HT1080 (cell line): ENCODE measurements at regions not wholly inside any gene's neighbourhood (a gene's known extent, or its start where the extent isn't known, plus 50 kb on each side); places are given as distances from the start of the nearest gene placed in this dataset.
"Not testable (repeated sequence)": the region's sequence is repeated elsewhere in the genome, so short reads cannot be mapped to it uniquely, and the experiment has no call there.

Experiments used
- DNase-seq: peaks from one replicate; pipeline ENCODE4 v3.0.0-alpha.2; 2015; ENCODE audit warnings: low read depth

GRCh38 chr7:112669306-112669705, 120.9 kb downstream of the TMEM168 start:
- peak; percentile 66 for DNase-seq

- DNase-seq = no peak
Measured at GRCh38 chr7:112670193-112670592, 120.0 kb downstream of the TMEM168 start.

GRCh38 chr7:112678626-112679025, 111.6 kb downstream of the TMEM168 start:
- no peak for DNase-seq

- DNase-seq = peak; percentile 4
Measured at GRCh38 chr7:112689466-112690177, 100.6 kb downstream of the TMEM168 start.

GRCh38 chr7:112692333-112692732, 97.9 kb downstream of the TMEM168 start:
- no peak for DNase-seq

GRCh38 chr7:112697211-112697610, 93.0 kb downstream of the TMEM168 start:
- DNase-seq = not testable (repeated sequence)

GRCh38 chr7:112699725-112700513, 90.3 kb downstream of the TMEM168 start:
- DNase-seq = no peak

GRCh38 chr7:112701456-112701855, 88.7 kb downstream of the TMEM168 start:
- DNase-seq = no peak

GRCh38 chr7:112707655-112708054, 82.5 kb downstream of the TMEM168 start:
- no peak for DNase-seq

- DNase-seq = no peak
Measured at GRCh38 chr7:112708236-112708635, 82.0 kb downstream of the TMEM168 start.
